HG03558 (cell line): ENCODE measurements at regions not wholly inside any gene's neighbourhood (a gene's known extent, or its start where the extent isn't known, plus 50 kb on each side); places are given as distances from the start of the nearest gene placed in this dataset.

Experiments
- ATAC-seq: cut with Tn5 transposase; IDR thresholded peaks from one replicate; pipeline ENCODE4 v1.9.1; 2021; ENCODE audit warnings: moderate number of reproducible peaks; ENCODE audit not compliant: unreplicated experiment; ENCODE audit errors: extremely low read depth

DNA sequence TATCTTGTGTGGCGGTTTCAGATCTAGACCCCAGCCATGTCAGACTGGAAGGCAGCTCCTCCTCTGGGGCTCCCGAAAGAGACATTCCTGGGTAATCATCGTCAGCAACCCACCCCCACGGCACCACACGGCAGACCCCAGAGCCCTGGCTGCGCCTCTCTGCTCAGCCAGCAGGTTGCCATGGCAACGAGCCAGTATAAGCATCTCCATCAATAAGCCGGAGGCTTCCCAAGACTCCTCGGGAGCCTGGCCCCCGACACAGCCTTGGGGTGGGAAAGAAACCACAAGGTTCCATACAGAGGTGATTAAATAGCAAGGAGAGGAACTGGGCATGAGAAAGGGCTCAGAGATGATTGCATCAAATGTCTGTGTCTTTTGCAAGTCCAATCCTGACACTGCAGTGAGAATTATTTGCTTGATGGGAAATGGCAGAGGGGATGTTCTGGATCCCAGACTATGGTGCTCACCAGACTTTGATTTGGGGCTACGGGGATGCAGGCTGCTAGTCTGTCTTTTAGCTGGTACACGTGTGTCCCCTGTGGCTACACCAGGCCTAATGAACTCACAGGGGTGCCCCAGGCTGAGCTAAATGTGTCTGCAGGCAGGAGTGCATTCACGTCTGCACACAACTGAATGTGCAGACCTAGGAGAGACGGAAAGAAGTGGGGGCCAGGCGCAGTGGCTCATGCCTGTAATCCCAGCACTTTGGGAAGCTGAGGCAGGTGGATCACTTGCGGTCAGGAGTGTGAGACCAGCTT is 320.5 kb upstream of the TNRC6C start:
- ATAC-seq: no peak

GRCh38 chr17:77640252-77640651 is 318.3 kb upstream of the TNRC6C start:
- no peak for ATAC-seq

DNA sequence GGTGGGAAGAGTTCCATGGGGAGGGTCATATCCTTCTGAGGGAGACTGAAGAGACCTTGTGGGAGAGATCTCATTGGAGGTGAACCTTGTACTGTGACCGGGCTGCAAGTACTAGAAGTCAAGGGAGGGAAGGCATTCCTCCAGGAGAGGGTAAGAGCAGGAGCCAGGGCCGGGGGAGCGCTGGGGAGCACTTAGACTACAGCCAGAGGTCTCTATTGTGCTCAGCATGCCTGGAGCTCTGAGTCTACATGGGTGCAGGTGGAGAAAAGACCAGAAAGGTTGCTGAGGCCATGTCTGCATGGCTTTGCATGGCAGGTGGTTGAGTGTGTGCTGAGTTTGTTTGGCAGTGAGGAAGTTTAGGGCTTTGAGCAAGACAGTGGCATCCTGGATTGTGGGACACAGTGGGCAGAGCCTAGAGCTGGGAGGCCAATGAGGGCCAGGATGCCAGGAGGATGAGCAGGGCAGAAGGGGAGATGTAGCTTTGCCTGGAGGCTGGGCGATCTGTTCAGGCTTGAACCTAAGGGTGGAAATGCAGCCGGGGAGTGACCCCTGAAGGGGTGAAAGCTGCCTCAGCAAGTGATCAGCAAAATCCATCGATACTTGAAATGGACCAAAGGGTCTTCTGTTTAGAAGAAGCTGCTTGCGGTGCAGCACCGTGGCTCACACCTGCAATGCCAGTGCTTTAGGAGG is 317.4 kb upstream of the TNRC6C start:
- no peak for ATAC-seq

- ATAC-seq: no peak
Observed at GRCh38 chr17:77641718-77642117, 316.8 kb upstream of the TNRC6C start.

GRCh38 chr17:77644181-77645071 is 314.1 kb upstream of the TNRC6C start:
- no peak for ATAC-seq

- no peak for ATAC-seq
Observed at GRCh38 chr17:77645072-77646045, 313.1 kb upstream of the TNRC6C start.

- ATAC-seq: no peak
Observed at GRCh38 chr17:77646046-77646430, 312.5 kb upstream of the TNRC6C start.

DNA sequence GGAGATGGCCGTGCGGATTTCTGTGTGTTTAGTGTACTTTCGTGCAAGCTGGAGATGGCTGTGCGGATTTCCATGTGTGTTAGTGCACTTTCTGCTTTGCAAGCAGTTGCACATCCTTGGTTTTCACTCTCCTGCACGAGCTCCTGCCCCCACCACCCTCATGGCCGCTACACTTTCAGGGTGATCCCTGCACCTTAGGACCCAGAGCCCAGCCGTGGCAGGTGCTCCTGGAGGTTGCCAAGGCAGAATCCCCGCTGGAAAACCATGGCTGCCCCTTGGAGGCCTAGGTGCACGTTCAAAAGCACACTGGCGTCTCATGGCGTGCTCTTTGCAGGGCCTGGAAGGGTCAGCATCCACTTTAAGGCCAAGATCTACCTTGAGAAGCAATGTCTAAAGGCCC is 311.0 kb upstream of the TNRC6C start:
- no peak for ATAC-seq

DNA sequence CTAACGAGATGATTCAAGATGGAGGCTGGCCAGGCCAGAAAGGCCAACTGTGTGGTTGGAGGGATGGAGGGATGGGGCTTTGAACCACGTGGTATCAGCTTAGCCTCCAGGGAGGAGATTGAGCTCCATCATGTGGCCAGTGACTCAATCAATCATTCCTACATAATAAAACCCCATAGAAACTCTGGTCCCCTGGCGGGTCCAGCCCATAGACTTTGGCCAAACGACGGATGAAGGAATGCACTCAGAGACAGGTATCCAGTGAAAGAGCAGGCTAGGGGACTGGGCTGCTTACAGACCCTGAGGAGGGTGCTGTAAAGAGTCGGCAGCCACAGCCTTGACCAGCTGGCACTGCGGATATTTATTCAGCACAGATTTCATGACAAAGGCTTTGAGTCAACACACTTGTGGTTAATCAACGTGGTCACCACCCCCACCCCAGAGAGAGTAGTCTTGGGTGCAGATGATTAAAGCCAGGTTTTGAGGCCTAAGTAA is 308.7 kb upstream of the TNRC6C start:
- ATAC-seq: no peak

- ATAC-seq: no peak
Observed at GRCh38 chr17:77651988-77652387, 306.5 kb upstream of the TNRC6C start.

- ATAC-seq: no peak
Observed at GRCh38 chr17:77654296-77654695, 304.2 kb upstream of the TNRC6C start.

DNA sequence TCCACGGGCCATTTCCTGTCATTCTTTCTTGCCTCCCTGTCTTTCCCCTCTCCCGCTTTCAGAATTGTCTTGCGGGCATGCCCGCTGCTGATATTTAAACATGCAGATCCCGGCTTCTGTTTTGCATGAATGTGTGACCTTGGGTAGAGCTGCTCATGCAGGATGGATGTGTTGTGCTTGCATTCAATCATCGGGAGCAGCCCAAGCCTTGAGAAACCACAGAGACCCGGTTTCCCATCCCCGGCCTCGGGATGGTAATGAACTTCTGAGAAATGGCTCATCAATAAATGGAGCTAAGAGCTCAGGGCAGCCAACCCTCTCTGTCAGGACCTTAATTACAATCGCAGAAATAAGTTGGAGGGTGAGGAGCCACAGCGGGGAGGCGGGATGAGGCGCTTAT is 303.7 kb upstream of the TNRC6C start:
- no peak for ATAC-seq

- ATAC-seq: no peak
Observed at GRCh38 chr17:77656054-77656453, 302.4 kb upstream of the TNRC6C start.

DNA sequence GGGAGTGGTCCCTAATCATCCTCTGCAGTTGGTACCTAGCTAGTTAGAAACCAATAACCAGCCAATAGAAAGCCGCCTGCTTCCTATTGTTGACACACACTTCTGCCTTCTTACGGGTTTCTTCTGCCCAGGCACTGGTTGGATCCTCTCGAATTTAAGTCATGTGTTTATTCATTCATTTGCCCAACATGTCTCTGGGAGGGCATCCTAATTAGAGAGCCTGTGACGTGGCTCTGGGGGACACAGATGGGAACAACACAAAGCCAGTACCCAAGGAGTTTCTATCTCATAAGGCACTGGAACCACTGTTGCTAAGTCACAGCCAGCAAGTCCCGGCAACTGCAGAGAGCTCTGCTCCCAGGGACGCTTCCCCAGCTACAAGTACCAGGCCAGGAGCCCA is 300.7 kb upstream of the TNRC6C start:
- no peak for ATAC-seq

- ATAC-seq: no peak
Observed at GRCh38 chr17:77660524-77660923, 298.0 kb upstream of the TNRC6C start.

GRCh38 chr17:77662833-77663232 is 295.7 kb upstream of the TNRC6C start:
- no peak for ATAC-seq

DNA sequence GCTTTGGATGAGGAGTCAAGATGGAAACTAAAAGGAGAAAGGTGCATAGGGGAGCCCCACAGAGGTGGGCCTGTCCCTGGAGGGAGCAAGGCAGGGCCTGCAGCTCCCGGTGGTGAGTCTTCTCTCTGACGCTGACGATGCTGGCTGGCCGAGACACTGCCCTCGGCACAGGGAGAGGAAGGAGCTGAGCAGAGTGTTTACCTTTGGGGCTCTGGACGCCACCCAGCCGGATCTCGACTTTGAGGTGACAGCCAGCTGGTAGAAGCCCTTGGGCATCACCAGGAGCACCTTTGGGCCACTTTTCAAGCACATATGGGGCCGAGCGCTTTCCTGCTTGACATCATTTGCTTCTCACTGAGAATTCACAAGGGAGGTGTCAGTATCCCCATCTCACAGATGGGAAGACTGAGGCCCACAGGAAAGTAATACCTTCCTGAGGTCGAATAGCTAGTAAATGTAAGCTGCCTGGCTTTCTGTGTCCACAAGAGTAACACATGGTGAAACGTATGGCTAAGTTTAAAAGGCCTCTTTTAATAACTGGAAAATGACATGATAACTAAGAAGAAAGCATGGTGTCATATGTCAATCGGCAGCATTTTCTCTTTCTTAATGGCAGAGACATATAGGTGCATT is 294.3 kb upstream of the TNRC6C start:
- no peak for ATAC-seq

- no peak for ATAC-seq
Observed at GRCh38 chr17:77665833-77666232, 292.7 kb upstream of the TNRC6C start.

DNA sequence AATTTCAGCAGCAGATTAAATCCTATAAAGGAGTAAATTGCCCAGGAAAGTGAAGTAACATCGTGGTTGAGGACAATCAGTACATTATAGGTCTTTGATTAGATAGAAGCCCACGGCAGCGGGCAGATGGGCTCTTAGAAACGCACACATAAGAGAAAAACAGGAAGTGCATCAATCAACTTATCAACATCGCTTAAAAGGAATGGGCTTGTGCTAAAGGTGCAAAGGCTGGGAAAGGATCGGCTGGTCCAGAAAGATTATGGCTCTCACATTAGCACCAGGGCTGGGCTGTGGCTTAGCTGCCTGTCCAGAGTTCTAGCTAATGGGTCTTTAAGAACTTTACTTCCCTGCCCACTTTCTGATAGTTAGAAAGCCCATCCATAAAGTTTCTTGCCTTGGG is 292.0 kb upstream of the TNRC6C start:
- ATAC-seq: no peak
